PC-9 (cell line): ENCODE measurements at regions not wholly inside any gene's neighbourhood (a gene's known extent, or its start where the extent isn't known, plus 50 kb on each side); places are given as distances from the start of the nearest gene placed in this dataset.

ENCODE experiments used
- BruUV-seq: library from RNA; stranded (reverse); fragments of 400-500 nt; replicated peaks from 2 replicates; lab custom pipeline; 2021; lab: Mats Ljungman, UMichigan
- CTCF ChIA-PET: fragments of 300-600 bp; sonication (Branson Sonifier 250); formaldehyde crosslinking; loops from one replicate; lab custom pipeline; 2022; ENCODE audit warnings: antibody characterized with exemption; lab: Charles Lee
- POLR2A ChIA-PET: fragments of 300-600 bp; sonication (Branson Sonifier 250); formaldehyde crosslinking; loops from one replicate; lab custom pipeline; 2022; ENCODE audit warnings: antibody characterized with exemption; ENCODE audit not compliant: unreplicated experiment; lab: Charles Lee
- DNase-seq, 2 experiments: peaks; one replicate each; pipeline versions ENCODE4 v3.0.0 to v3.0.0-alpha.2; 2015 to 2022; ENCODE audit warnings: mixed read lengths in 1 of 2
- H2AFZ ChIP-seq: fragments of 200-600 bp; sonication (generic); 2 replicates; pipeline ENCODE4 v1.8.1; 2017; ENCODE audit warnings: antibody characterized with exemption
- H3F3A ChIP-seq: fragments of 200-600 bp; sonication (generic); 2 replicates; pipeline ENCODE4 v1.8.1; 2017; ENCODE audit warnings: antibody characterized with exemption, mild to moderate bottlenecking, low read depth; ENCODE audit not compliant: insufficient read depth
- H3K27ac ChIP-seq: fragments of 200-600 bp; sonication (generic); 2 replicates; pipeline ENCODE4 v1.6.1; 2016; ENCODE audit warnings: mixed run types
- H3K27me3 ChIP-seq: fragments of 200-600 bp; sonication (generic); 2 replicates; pipeline ENCODE4 v1.6.1; 2016; ENCODE audit warnings: low read depth, mixed run types; ENCODE audit not compliant: insufficient read depth
- H3K36me3 ChIP-seq: fragments of 200-600 bp; sonication (generic); 2 replicates; pipeline ENCODE4 v1.6.1; 2016; ENCODE audit warnings: low read depth, mixed run types
- H3K4me1 ChIP-seq: fragments of 200-600 bp; sonication (generic); replicated peaks from 2 replicates; pipeline ENCODE4 v1.6.1; 2016; ENCODE audit warnings: mixed run types; ENCODE audit not compliant: insufficient read depth
- H3K4me2 ChIP-seq: fragments of 200-600 bp; sonication (generic); 2 replicates; pipeline ENCODE4 v1.6.1; 2017; ENCODE audit warnings: mixed run types
- H3K4me3 ChIP-seq: fragments of 200-600 bp; sonication (generic); 2 replicates; pipeline ENCODE4 v1.6.1; 2016; ENCODE audit warnings: mixed run types
- H3K79me2 ChIP-seq: fragments of 200-600 bp; sonication (generic); 2 replicates; pipeline ENCODE4 v1.6.1; 2017; ENCODE audit warnings: low read depth, mixed run types
- H3K9me2 ChIP-seq: fragments of 200-600 bp; sonication (generic); 2 replicates; pipeline ENCODE4 v1.8.1; 2017; ENCODE audit warnings: mild to moderate bottlenecking; ENCODE audit not compliant: insufficient read depth
- H3K9me3 ChIP-seq: fragments of 200-600 bp; sonication (generic); 2 replicates; pipeline ENCODE4 v1.8.1; 2016; ENCODE audit warnings: low read depth; ENCODE audit not compliant: insufficient read depth
- H4K20me1 ChIP-seq: fragments of 200-600 bp; sonication (generic); 2 replicates; pipeline ENCODE4 v1.8.1; 2017; ENCODE audit not compliant: insufficient read depth
- EZH2 ChIP-seq: fragments of 200-600 bp; sonication (generic); IDR thresholded peaks from 2 replicates; pipeline ENCODE4 v1.8.0; 2017; ENCODE audit warnings: antibody characterized with exemption, low read depth
- intact Hi-C: fragments of 100-400 bp; cut with micrococcal nuclease; formaldehyde crosslinking; loops from one replicate; pipeline ENCODE4 v1.10.0; 2022; ENCODE audit not compliant: unreplicated experiment
- TF ChIP-seq, protein P1 (sequence below): fragments of 200-600 bp; sonication (generic); conservative IDR thresholded peaks from 2 replicates; pipeline ENCODE4 v1.6.1; 2017; ENCODE audit warnings: mixed run types, antibody characterized with exemption, mild to moderate bottlenecking, moderate library complexity

DNA sequence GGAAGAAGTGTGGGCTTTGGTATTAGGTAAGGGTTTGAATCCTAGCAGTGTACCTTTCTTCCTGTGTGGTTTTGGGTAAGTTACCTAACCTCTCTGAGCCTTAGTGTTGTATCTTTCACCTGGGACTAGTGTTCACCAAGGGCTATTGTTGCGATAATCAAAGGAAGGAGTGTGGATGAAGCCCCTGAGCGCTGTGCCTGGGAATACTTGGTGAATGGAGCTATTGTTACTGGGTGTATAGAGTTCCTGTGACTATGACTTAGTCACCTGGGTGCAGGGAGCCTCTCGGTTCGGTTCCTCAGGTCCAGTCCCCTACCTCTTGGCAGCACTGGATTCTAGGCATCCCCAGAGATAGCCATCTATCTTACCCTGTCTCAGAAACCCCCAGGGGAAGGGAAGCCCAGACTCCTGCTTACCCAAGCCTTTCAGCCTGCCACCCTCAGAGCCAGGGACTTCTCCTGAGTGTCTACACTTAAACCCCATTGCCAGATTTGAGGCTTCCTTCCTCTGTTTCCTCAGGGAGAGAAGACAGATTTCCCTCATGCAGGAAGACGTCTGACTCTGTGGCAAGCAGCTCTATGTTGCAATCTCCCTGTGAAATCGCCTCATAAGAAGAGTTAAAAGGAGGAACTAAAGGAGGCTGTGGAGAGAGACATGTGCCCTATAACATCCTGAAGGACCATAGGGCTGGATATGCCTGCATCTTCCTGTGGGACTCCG lies 181.0 kb upstream of the PITX1 start:
- BruUV-seq, result no TSS peak
- no peaks in the 10 kb centered on the region for H3F3A ChIP-seq
- no peaks in the 10 kb centered on the region for H3K79me2 ChIP-seq
- ChIA-PET POLR2A (interaction anchor here (0.5 kb wide), 1 partner anchor 207 kb away, joined by 3 read pairs; no protein-coding TSS in a partner anchor), CTCF (no interaction called here)
- H4K20me1 ChIP-seq, result no peaks in the 10 kb centered on the region
- H3K9me2 ChIP-seq, result no peaks in the 10 kb centered on the region
- no peak overlapping the region for H3K4me2 ChIP-seq
- H3K9me3 ChIP-seq, result no peaks in the 10 kb centered on the region
- no peaks in the 10 kb centered on the region for H3K4me1 ChIP-seq
- no peak overlapping the region for H3K27ac ChIP-seq
- no peaks in the 10 kb centered on the region for H3K27me3 ChIP-seq
- H2AFZ ChIP-seq, result no peak overlapping the region
- TF ChIP-seq EZH2, result no peak
- TF ChIP-seq, protein P1, sequence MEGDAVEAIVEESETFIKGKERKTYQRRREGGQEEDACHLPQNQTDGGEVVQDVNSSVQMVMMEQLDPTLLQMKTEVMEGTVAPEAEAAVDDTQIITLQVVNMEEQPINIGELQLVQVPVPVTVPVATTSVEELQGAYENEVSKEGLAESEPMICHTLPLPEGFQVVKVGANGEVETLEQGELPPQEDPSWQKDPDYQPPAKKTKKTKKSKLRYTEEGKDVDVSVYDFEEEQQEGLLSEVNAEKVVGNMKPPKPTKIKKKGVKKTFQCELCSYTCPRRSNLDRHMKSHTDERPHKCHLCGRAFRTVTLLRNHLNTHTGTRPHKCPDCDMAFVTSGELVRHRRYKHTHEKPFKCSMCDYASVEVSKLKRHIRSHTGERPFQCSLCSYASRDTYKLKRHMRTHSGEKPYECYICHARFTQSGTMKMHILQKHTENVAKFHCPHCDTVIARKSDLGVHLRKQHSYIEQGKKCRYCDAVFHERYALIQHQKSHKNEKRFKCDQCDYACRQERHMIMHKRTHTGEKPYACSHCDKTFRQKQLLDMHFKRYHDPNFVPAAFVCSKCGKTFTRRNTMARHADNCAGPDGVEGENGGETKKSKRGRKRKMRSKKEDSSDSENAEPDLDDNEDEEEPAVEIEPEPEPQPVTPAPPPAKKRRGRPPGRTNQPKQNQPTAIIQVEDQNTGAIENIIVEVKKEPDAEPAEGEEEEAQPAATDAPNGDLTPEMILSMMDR, result no peak
- DNase-seq, result no peak
- no peaks in the 10 kb centered on the region for H3K36me3 ChIP-seq
- intact Hi-C loops, result no loop called here
- no peak overlapping the region for H3K4me3 ChIP-seq

DNA sequence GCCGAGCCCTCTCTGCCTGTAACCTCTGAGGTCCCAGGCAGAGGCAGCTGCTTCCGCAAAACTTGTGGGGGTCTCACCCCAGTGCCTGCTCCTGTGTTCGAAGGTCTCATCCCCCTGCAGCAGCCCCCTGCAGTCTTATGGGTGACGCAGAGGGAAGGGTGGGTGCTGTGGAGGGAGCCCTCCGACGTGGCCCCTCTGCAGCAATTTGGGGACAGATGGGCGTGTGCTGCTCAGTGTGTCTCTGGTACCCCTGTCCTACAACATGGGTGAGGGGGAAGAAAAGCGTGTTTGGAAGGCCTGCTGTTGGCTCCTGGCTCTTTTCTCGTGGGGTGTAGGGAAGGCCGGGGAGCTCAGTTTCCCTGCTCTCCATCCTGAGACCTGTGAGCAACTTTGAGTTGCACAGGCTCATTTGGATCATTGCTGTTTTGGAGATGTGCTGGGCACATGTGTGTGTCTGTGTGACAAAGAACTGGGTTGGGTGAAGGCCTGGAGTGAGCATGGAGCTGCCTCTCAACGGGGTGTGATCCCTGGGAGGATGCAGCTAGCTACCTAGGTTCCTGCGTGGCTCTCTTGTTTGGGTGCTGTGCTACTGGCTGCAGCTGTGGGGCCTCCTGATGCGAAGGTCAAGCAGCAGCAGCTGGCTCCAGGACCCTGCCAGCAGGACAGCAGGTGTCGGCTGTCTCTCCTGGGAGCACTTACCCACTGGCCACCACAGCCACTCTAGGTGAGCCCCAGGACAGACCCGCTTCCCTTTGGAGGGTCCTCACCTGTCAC lies 179.6 kb upstream of the PITX1 start:
- ChIA-PET CTCF (no interaction called here), POLR2A (interaction anchor here (0.6 kb wide), 1 partner anchor 43 kb away, joined by 4 read pairs; no protein-coding TSS in a partner anchor)
- no peaks in the 10 kb centered on the region for H3K27me3 ChIP-seq
- H2AFZ ChIP-seq, result no peak overlapping the region
- peaks cover 8% of the 10 kb centered on the region for H3K4me1 ChIP-seq
- H3K27ac ChIP-seq, result no peak overlapping the region
- H3K79me2 ChIP-seq, result no peaks in the 10 kb centered on the region
- peaks cover 7% of the 10 kb centered on the region; the same call in 1 of the 2 replicates for H3F3A ChIP-seq
- no peak for TF ChIP-seq EZH2
- TF ChIP-seq, protein P1, result no peak
- H3K36me3 ChIP-seq, result no peaks in the 10 kb centered on the region
- intact Hi-C loops, result no loop called here
- H4K20me1 ChIP-seq, result no peaks in the 10 kb centered on the region
- no TSS peak for BruUV-seq
- H3K4me2 ChIP-seq, result no peak overlapping the region
- no peak overlapping the region for H3K4me3 ChIP-seq
- H3K9me3 ChIP-seq, result no peaks in the 10 kb centered on the region
- no peaks in the 10 kb centered on the region for H3K9me2 ChIP-seq
- DNase-seq, result no peak

DNA sequence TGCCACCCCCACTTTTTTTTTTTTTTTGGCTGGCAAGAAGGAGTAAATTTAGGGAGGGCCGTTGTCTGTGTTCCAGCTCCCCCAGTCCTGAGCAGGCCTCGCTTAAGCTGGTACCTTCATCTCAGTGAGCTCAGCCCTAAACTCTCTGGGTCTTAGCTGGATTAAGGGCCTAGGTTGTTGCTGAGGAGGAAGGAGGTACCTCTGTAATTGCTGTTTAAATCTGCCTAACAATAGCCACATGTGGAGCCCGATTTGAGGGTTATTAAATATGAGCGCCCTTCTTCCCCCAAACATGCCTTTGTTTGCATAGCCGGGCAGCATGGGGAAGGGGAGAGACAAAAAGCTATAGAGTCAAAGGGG lies 179.0 kb upstream of the PITX1 start:
- peaks cover 15% of the 10 kb centered on the region for H3K4me1 ChIP-seq
- DNase-seq, result no peak
- H3K4me3 ChIP-seq, result no peak overlapping the region
- peaks cover 7% of the 10 kb centered on the region; the same call in 1 of the 2 replicates for H3F3A ChIP-seq
- H3K9me3 ChIP-seq, result no peaks in the 10 kb centered on the region
- no peaks in the 10 kb centered on the region for H3K27me3 ChIP-seq
- no peaks in the 10 kb centered on the region for H3K9me2 ChIP-seq
- no peak overlapping the region for H2AFZ ChIP-seq
- CTCF ChIA-PET, result interaction anchor here (0.6 kb wide), 1 partner anchor 99 kb away, joined by 3 read pairs; no protein-coding TSS in a partner anchor
- POLR2A ChIA-PET, result interaction anchor here (0.6 kb wide), 1 partner anchor 42 kb away, joined by 4 read pairs; no protein-coding TSS in a partner anchor
- intact Hi-C loops, result no loop called here
- no TSS peak for BruUV-seq
- H4K20me1 ChIP-seq, result no peaks in the 10 kb centered on the region
- no peaks in the 10 kb centered on the region for H3K79me2 ChIP-seq
- no peak overlapping the region for H3K4me2 ChIP-seq
- TF ChIP-seq, protein P1, result no peak
- no peak for TF ChIP-seq EZH2
- no peak overlapping the region for H3K27ac ChIP-seq
- H3K36me3 ChIP-seq, result no peaks in the 10 kb centered on the region
